ENCODE measurements at regions not wholly inside any gene's neighbourhood (a gene's known extent, or its start where the extent isn't known, plus 50 kb on each side); places are given as distances from the start of the nearest gene placed in this dataset.

GRCh38 chr12:130076126-130076525 is 86.1 kb upstream of the FZD10 start:
- H3K4me3 ChIP-seq (replicated peaks in 1 of 2; ENCODE audit: low read depth in 2 of 2, low read length in 2 of 2) = no peak overlapping the region
- TF ChIP-seq CTCF (IDR thresholded peaks at IDR 0.05; ENCODE audit: low read depth, low read length) = no peak
- DNase-seq (ENCODE audit: low read depth in 2 of 2) = no peak

- DNase-seq (ENCODE audit: low read depth in 2 of 2) = no peak
- H3K4me3 ChIP-seq (replicated peaks in 1 of 2; ENCODE audit: low read depth in 2 of 2, low read length in 2 of 2) = no peak overlapping the region
- no peak for TF ChIP-seq CTCF (IDR thresholded peaks at IDR 0.05; ENCODE audit: low read depth, low read length)
Observed at GRCh38 chr12:130076752-130077151, 85.5 kb upstream of the FZD10 start.

DNA sequence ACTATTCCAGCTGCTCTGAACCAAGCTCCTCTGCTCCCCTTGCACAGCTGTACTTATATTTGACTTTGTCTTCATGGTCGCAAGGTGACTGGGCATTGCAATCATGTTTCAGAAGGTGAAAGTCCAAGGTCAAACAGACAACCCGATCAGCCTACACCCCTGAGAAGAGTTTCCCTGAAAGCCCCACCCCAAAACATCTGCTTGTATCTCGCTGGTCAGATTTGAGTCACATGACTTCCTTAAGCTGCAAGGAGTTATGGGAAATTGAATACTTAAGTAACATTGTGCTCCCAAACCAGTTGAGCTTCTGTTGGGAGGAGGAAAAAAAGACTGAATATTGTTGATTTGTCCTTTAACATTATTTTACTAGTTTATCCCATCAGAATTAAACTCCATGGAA is 83.4 kb upstream of the FZD10 start:
- no peak overlapping the region for H3K4me3 ChIP-seq (replicated peaks in 1 of 2; ENCODE audit: low read depth in 2 of 2, low read length in 2 of 2)
- DNase-seq (ENCODE audit: low read depth in 2 of 2) = no peak
- no peak for TF ChIP-seq CTCF (IDR thresholded peaks at IDR 0.05; ENCODE audit: low read depth, low read length)

GRCh38 chr12:130079279-130079678 is 83.0 kb upstream of the FZD10 start:
- no peak for DNase-seq (ENCODE audit: low read depth in 2 of 2)
- H3K4me3 ChIP-seq (replicated peaks in 1 of 2; ENCODE audit: low read depth in 2 of 2, low read length in 2 of 2) = no peak overlapping the region
- TF ChIP-seq CTCF (IDR thresholded peaks at IDR 0.05; ENCODE audit: low read depth, low read length) = no peak

DNA sequence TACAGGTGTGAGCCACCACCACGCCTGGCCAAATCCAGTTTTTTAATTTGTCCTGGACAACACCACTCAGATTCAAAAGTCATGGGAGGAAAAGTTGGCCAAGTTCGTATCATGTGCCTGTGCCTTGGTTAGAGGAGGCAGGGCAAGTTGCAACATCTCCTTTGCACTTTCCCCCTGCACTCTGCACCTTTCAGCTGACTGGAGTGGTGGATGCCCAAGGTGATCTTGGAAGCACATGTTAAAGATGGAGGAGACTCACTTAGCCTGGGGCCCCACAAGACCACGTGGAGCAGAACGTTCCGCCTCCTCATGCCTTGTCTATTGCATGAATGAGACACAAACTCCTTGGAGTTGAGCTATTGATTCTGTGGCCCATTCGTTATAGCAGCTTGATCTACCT is 82.1 kb upstream of the FZD10 start:
- no peak overlapping the region for H3K4me3 ChIP-seq (replicated peaks in 1 of 2; ENCODE audit: low read depth in 2 of 2, low read length in 2 of 2)
- no peak for TF ChIP-seq CTCF (IDR thresholded peaks at IDR 0.05; ENCODE audit: low read depth, low read length)
- DNase-seq (ENCODE audit: low read depth in 2 of 2) = no peak

DNA sequence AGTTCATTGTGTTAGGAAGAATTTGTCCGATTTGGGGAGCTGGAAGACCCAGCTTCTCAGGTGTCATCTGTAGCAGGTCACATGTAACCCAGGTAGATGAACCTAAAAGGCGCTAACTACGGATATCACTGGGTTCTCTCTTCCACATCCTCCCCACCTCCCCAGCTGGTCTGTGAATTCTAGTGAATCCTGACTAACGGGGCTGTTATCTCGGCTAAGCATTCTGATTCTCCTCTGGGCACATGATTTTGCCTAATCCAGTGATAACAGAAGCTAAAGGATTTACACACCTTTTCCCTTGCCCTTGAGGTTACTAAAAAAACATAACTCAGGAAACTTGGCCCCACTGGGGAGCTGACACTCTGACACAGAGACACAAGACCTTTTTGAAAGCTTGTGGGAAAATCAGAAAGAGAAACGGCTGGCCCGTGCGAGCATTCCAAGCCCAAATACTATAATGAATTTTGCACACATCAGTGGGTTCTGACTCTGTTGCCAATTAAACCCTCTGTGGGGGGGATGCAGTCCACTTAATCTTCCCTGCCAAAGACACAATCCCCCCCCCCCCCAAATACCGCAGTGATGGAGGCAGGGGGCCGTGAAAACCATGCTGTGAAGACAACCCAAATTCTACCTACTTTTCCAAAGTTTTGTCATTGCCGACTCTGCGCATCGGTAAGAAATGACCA is 81.0 kb upstream of the FZD10 start:
- DNase-seq (ENCODE audit: low read depth in 2 of 2) = no peak
- TF ChIP-seq CTCF (IDR thresholded peaks at IDR 0.05; ENCODE audit: low read depth, low read length) = no peak

DNA sequence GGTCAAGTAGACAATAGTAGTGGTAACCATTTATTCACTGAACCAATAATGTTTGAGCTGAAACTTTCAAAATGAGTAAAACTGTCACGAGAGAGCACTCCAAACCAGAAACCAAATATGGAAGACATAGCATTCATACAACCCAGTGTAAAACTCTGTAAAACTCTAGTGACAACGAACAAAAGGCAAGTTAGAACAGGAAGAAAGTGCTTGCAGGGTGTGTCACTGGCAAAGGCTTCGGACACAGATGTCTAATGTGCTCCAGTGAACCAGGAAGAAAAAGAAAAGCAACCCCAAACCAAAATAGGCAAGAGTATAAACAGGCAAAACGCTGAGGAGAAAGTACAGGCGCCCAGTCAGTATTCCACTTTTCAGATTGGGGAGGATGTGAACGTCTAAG is 79.3 kb upstream of the FZD10 start:
- H3K4me3 ChIP-seq (replicated peaks in 1 of 2; ENCODE audit: low read depth in 2 of 2, low read length in 2 of 2) = no peak overlapping the region
- no peak for TF ChIP-seq CTCF (IDR thresholded peaks at IDR 0.05; ENCODE audit: low read depth, low read length)
- DNase-seq (ENCODE audit: low read depth in 2 of 2) = no peak

More for the DNA sequence above, 81.0 kb upstream of the FZD10 start:
- no peak overlapping the region for H3K4me3 ChIP-seq (replicated peaks in 1 of 2; ENCODE audit: low read depth in 2 of 2, low read length in 2 of 2)

Data from cardiac fibroblast (primary cell).